OCI-M1 (cell line): ENCODE measurements at regions not wholly inside any gene's neighbourhood (a gene's known extent, or its start where the extent isn't known, plus 50 kb on each side); places are given as distances from the start of the nearest gene placed in this dataset.

Experiments used
- DNase-seq: peaks from one replicate; lab custom pipeline; 2025; lab: John Stamatoyannopoulos, UW

DNA sequence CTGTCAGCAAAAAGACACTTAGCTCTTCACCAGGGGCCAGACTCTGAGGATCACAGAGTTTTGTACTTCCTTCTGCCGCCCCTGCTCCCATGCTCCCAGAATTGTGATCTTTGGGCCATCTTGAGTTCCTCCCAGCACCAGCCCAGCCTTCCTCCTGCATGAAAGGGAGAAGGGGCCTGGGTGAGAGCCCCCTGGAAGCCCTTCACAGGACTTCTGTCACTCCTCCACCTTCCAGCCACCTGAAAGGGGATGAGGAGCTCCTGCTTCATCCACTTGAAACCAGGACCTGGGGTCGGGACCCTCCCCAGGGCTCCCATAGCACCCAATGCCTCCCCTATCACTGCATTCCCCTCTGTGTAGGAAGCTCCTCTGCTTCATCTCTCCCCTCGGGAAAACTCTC lies 174.2 kb downstream of the BUD13 start:
- DNase-seq, result no peak

DNA sequence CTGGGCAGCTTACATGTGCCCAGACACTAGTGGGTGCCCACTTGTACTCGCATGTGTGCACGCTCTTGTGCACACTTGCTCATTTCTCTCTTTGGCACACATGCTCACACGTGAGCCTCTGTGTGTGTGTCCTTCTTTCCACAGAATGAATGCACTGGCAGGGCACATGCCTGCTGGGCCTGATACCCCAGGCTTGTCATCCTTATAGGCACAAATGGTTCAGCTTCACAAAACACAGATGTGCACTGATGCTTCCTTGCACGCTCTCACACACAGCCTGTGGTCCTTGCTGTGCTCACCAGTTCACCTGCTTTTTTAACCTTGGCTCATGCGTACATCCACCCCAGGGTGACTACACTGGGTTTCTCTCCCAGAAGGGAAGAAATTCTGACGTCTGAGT lies 174.8 kb downstream of the BUD13 start:
- DNase-seq, result no peak

GRCh38 chr11:116596346-116597260 lies 176.2 kb downstream of the BUD13 start:
- DNase-seq, result no peak

DNA sequence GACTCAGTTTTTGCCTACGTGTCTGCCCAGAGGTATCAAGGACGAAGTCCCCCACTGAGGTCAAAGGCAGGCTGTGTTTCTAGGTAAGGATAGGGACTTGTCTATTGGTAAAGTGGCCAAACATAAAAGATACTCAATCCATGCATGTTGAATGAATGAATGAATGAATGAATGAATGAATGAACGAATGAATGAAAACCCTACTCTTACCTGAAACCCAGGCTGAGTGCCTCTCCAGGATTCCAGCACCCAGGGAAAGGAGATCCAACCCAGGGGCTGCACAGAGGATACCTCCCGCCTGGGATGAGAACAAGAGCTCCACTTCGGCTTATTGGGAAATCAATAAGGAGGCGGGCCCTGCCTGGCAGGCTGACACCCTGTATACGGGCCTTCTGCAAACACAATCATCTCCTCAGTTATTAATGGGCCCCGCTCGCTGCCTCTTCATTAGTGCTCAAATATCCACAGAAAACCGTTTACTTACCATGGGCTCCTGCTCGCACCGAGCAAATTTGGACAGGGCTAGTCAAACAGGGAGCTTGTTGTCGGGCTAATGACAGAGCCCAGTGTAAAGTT lies 177.4 kb downstream of the BUD13 start:
- no peak for DNase-seq

GRCh38 chr11:116590844-116591570 lies 181.8 kb downstream of the BUD13 start:
- DNase-seq, result no peak

GRCh38 chr11:116589402-116589801 lies 183.4 kb downstream of the BUD13 start:
- DNase-seq, result no peak

DNA sequence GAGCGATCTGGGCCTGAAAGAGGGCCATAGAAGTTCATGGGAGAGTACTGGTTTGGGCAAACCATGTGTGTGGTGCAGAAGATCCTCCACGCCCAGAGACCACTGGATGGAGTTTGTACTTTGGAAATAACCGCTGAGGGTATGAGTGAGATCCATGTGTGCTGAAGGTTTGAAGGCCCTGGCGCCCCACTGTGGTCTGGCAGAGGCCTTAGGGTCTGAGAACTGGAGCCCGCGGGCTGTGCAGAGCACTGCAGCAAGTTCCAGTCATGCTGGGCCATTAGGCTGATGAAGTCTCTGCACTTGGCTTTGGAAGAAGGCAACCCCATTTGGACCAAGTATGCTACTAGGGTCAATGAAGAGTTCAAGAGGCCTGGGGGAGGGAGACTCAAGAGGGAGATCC lies 186.4 kb downstream of the BUD13 start:
- DNase-seq, result no peak

- no peak for DNase-seq
These were observed 190.2 kb downstream of the BUD13 start for GRCh38 chr11:116582571-116582970.

DNA sequence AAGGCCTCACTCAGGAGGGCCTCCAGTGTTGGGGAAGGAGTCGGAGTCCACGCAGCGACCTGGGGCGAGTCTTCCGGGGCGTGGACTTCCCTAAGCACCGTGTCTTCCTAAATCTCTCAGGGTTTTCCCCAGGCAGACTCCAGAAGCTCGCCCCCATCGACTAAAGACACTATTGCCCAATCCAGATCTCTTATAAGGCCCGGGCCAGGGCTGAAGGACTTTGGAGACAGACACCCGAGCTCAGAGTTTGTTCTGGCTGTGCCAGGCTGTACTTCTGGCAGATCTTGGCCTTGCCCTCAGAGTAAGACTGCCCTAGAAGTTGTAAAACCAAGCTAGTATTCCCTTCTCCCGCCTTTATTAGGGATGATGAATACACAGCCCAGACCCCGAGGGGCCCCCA lies 191.4 kb downstream of the BUD13 start:
- no peak for DNase-seq

DNA sequence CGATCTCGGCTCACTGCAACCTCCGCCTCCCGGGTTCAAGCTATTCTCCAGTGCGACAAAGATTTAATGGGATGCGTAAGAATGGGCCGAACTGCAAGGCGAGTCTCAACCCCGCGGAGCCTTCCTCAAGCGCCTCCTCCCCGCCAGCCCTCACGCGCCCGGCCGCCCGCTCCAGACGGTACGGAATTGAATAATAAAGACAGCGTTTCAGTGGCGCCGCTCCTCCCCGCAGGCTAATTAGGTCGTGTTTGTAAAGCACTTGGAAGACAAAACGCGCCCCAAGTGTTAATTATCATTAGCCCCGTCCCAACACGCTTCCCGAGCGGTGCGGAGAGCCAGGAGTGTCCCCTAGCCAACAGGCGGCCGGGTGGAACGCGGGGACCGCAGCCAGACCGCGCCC lies 192.0 kb downstream of the BUD13 start:
- no peak for DNase-seq

DNA sequence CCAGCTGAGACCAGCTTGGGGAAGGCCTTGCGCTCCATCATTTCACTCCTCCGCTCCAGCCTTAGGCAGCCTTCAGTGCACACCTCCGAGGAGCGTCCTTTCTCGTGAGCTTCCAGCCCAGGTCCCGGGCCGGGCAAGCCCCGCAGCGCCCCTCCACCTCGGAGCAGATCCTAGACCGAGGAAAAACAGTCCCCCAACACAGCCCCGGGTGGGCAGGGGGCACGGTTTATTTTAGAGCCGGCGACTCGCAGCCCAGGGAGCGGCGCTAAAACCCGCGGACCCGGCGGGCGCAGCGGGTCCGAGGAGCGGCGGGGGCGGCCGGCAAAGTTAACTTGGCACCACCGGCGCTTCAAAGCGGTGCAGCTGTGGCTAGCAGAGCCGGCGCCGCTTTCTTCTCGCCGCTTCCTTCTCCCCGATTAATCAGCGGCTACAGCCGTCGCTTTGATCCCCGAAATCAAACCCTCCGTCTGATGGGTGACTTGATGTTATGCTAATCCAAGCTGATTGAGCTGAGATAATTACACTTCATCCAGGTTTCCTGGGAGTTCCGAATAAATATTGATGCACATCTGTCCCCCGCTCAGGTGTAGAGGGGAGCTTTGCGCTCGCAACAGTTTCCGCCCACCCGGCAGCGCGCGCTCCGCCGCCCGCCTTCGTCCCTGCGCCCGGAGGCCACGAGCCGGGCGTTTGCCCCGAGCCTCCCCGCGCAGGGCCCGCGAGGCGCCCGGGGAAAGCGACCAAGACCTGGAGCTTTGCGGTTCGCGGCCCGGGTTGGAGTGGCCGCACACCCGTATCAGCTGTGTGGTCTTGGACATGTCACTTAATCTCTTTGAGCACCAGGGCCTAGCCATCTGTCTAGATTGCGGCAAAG lies 192.7 kb downstream of the BUD13 start:
- no peak for DNase-seq

GRCh38 chr11:116579031-116579653 lies 193.6 kb downstream of the BUD13 start:
- DNase-seq, result no peak

DNA sequence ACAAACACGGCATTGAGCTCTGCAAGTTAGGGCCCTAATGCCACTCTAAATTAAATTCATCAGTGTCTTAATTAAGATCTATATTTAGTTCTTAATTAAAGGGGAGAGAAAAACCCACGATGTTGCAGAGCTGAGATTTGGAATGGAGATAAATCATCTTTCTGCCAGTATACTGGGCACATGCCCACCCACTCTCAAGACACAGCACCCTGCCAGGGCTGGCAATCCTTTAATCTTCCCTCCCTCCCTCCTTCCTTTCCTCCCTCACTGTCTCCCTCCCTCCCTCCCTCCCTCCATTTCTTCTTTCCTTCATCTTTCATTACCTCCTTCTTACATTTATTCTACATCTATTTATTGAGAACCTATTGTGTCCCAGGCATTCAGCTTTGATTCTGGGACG lies 194.8 kb downstream of the BUD13 start:
- DNase-seq, result no peak

GRCh38 chr11:116577273-116577672 lies 195.5 kb downstream of the BUD13 start:
- DNase-seq, result no peak

DNA sequence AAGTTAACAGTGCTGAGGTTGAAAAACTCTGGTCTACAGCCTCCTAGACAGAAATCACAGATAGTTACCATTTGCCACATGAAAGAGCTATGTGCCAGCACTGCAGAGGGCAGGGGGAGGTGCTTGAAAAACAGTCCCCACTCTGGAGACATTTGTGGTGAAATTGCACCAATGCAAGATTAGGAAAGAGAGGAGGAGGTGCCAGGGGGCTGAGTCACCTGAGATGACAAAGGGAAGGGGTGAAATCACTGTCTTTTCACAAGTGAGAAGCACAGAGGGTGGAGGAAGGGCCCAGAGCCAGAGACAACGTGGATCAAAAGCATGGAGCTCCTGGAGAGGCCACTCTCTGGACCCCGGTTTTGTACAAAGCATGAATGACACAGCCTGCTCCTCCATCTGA lies 196.3 kb downstream of the BUD13 start:
- no peak for DNase-seq

DNA sequence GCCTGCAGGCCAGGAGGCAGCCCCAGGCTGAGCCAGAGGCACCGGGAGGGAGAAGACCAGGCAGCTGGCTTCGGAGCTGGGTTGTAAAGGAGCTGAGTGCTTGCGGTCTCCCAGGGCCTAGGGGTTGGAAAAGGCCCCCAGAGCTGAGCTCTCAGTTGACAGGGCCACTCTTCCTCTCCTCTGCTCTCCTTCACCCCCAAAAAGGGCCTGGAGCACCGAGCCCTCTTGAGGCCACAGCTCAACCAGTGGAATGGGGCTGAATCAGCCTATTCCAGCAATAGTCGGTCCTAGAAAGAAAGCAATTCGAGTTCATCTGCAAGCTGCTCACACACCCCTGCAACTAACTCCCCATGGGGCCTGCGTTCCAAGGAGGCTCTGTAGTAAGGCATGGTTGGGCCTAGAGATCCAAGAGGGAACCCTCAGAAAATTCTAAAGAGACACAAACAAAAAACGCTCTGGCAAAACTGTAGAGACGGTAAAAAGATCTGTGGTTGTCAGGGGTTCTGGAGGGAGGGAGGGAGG lies 205.0 kb downstream of the BUD13 start:
- DNase-seq, result no peak

DNA sequence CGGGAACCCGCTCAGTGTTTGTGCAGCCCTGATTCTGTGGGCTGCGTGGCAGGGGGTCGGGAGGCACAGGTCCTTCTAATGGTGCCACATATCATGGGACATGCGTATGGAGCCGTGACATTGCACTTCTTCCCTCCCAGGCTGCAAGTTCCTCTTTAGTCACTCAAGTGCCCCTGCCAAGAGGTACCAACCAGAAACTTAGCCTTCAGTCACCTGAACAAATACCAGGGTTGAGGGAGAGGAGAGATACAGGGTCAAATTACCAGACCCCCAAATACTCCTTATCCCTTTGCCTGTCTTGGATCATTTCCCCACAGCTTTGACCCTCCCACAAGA lies 209.1 kb downstream of the BUD13 start:
- peak; percentile 16 for DNase-seq

DNA sequence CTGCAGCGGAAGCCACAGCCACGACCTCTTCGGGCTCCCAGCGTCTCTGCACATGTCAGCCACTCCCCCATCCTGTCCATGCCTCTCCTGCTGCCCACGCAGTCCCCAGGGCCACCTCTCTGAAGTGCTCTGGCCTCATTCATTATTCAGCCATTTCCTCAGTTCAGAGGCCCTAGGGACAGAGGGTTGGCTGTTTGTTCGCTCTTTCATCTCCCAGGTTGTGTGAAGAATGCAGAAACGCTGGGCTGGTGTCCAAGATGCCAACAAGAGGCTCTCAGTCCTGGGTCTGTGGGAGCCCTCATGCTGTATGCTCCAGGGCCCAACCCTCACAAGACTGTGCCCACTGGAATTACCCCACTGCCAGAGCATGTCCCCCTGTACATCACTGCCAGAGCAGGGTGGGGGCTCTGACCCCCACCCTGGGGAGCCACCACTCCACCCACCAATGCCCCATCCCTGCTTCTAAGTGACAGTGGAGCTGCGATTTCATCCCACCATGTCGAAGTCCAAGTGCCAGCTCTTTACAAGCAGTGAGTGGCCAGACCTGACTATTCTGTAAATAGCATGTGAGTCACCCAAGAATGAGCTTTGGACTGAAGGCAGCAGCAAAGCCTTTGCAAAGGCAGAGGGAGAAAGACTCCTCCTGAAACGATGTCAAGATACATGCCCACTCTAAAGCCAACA lies 209.6 kb downstream of the BUD13 start:
- DNase-seq, result no peak

DNA sequence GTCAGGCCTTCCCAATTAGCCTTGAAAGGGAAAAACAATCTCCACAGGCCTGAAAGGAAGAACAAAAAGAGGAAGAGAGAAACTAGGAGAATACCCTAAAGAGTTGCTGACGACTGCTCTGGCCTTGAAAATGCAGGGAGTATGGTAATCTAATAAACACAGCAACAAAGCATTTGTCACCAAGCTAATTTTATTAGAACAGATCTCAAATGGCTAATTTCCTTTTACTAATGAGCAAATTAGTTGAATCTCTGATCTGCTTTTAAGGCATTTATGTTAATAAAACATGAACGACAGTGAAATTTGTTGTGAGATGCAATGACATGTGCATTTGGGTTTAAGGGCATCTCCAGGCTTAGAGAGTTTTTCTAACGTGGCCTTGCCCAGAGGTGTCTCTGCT lies 212.2 kb downstream of the BUD13 start:
- no peak for DNase-seq

DNA sequence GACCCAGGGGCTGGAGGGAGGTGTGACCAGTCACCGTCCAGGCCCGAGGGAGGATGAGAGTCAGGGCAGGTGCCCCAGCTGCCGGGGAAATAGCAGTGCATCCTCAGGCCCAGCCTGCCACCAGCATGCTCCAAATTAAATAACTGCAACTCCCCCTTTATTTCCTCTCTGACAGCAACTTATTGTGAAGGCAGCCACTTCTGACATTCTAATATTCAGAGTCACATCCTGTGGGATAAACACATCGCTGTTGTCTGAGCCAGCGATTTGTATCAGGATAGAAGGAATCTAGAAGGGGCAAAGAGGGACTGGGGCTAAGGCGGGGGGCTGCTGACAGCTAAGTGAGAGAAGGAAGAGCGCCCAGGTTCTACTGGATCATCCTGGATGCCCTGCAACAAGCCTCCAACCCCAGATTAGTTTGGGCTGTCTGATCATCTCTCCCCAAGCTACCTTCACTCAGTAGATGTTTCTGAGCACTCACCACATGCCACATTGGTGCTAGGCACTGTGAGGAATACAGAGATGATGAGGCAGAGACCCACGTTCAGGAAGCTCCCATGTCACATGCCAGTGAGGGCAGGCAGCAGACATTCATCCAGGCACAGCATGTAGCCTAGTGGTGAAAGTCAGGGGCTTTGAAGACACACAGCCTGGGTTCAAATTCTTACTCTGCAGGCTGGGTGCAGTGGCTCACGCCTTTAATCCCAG lies 214.1 kb downstream of the BUD13 start:
- no peak for DNase-seq
